VCaP (cell line): ENCODE measurements at regions not wholly inside any gene's neighbourhood (a gene's known extent, or its start where the extent isn't known, plus 50 kb on each side); places are given as distances from the start of the nearest gene placed in this dataset.

Experiments
- H3K27ac ChIP-seq: fragments of 450-650 bp; 2 replicates; pipeline ENCODE4 v1.5.1; 2017
- CTCF ChIP-seq: fragments of 450-650 bp; conservative IDR thresholded peaks from 2 replicates; pipeline ENCODE4 v1.5.1; 2017; ENCODE audit warnings: mild to moderate bottlenecking, moderate library complexity

GRCh38 chr6:50124572-50124971 lies 74.8 kb upstream of the DEFB112 start:
- no peak overlapping the region for H3K27ac ChIP-seq
- TF ChIP-seq CTCF: no peak

- TF ChIP-seq CTCF: peak; percentile 53
- no peak overlapping the region for H3K27ac ChIP-seq
Observed at GRCh38 chr6:50128420-50129005, 78.8 kb upstream of the DEFB112 start.

GRCh38 chr6:50135968-50136367 lies 86.2 kb upstream of the DEFB112 start:
- TF ChIP-seq CTCF: no peak
- no peak overlapping the region for H3K27ac ChIP-seq

- TF ChIP-seq CTCF: no peak
- no peak overlapping the region for H3K27ac ChIP-seq
Observed at GRCh38 chr6:50141100-50141499, 91.4 kb upstream of the DEFB112 start.

GRCh38 chr6:50143011-50143719 lies 93.4 kb upstream of the DEFB112 start:
- no peak overlapping the region for H3K27ac ChIP-seq
- no peak for TF ChIP-seq CTCF

- H3K27ac ChIP-seq: no peak overlapping the region
- TF ChIP-seq CTCF: peak; percentile 70
Observed at GRCh38 chr6:50145125-50145524, 95.4 kb upstream of the DEFB112 start.

GRCh38 chr6:50147371-50147770 lies 97.6 kb upstream of the DEFB112 start:
- no peak for TF ChIP-seq CTCF
- no peak overlapping the region for H3K27ac ChIP-seq
